K562 (cell line): ENCODE measurements at regions not wholly inside any gene's neighbourhood (a gene's known extent, or its start where the extent isn't known, plus 50 kb on each side); places are given as distances from the start of the nearest gene placed in this dataset.

Experiments
- HBP1 ChIP-seq: fragments of 450-650 bp; formaldehyde crosslinking; IDR thresholded peaks from 2 replicates; pipeline ENCODE4 v1.4.0; 2022; ENCODE audit warnings: missing genetic modification characterization
- HDAC6 ChIP-seq: IDR thresholded peaks from 2 replicates; pipeline ENCODE4 v1.6.1; 2012; ENCODE audit warnings: low read depth, mild to moderate bottlenecking, control low read depth, inconsistent platforms, low read length, moderate library complexity
- HNRNPUL1 ChIP-seq: fragments of 200-400 bp; formaldehyde crosslinking; IDR thresholded peaks from 2 replicates; pipeline ENCODE4 v1.6.1; 2017; ENCODE audit warnings: low read length
- LCOR ChIP-seq: sonication (generic); formaldehyde crosslinking; IDR thresholded peaks from 2 replicates; pipeline ENCODE4 v1.8.0; 2022; ENCODE audit warnings: mild to moderate bottlenecking, missing genetic modification reagents
- MAFK ChIP-seq: IDR thresholded peaks from 2 replicates; pipeline ENCODE4 v1.6.1; 2011; ENCODE audit warnings: low read length, improper control_type of control experiment
- MEIS2 ChIP-seq: fragments of 450-650 bp; IDR thresholded peaks from 2 replicates; pipeline ENCODE4 v1.6.1; 2014; ENCODE audit warnings: mild to moderate bottlenecking; ENCODE audit not compliant: partially characterized antibody
- NR4A1 ChIP-seq, 2 experiments: fragments of 250-450 bp in 1 of 2; fragments of 450-650 bp in 1 of 2; sonication (Bioruptor Pico) in 1 of 2; IDR thresholded peaks; 2 replicates each; pipeline versions ENCODE4 v1.4.0 to v1.6.1; 2016 to 2020; ENCODE audit warnings: mild to moderate bottlenecking in 2 of 2, missing compliant biosample characterization in 1 of 2, missing genetic modification characterization in 1 of 2, moderate library complexity in 1 of 2
- TRIM24 ChIP-seq, 2 experiments: fragments of 450-650 bp; IDR thresholded peaks; 2 replicates each; pipeline ENCODE4 v1.6.1; 2016
- TF ChIP-seq, protein P1 (sequence below): fragments of 450-650 bp; IDR thresholded peaks from 2 replicates; pipeline ENCODE4 v1.6.1; 2017; ENCODE audit warnings: antibody characterized with exemption, mild to moderate bottlenecking
- TF ChIP-seq, protein P2 (sequence below): sonication (generic); formaldehyde crosslinking; IDR thresholded peaks from 2 replicates; pipeline ENCODE4 v1.5.0; 2020; ENCODE audit warnings: missing genetic modification reagents

- TF ChIP-seq HBP1 (CRISPR knock-in tag) (no peak), HDAC6 (no peak), HNRNPUL1 (no peak), NR4A1 (CRISPR knock-in tag; IDR thresholded peaks at IDR 0.05) (no peak), NR4A1 (tag; IDR thresholded peaks at IDR 0.05) (no peak), LCOR (CRISPR knock-in tag) (no peak), MAFK (no peak), MEIS2 (peak; percentile 94), TRIM24 (IDR thresholded peaks at IDR 0.05) (peak; percentile 66 to 73; a peak in 3 of 4 replicates)
- TF ChIP-seq, protein P1, sequence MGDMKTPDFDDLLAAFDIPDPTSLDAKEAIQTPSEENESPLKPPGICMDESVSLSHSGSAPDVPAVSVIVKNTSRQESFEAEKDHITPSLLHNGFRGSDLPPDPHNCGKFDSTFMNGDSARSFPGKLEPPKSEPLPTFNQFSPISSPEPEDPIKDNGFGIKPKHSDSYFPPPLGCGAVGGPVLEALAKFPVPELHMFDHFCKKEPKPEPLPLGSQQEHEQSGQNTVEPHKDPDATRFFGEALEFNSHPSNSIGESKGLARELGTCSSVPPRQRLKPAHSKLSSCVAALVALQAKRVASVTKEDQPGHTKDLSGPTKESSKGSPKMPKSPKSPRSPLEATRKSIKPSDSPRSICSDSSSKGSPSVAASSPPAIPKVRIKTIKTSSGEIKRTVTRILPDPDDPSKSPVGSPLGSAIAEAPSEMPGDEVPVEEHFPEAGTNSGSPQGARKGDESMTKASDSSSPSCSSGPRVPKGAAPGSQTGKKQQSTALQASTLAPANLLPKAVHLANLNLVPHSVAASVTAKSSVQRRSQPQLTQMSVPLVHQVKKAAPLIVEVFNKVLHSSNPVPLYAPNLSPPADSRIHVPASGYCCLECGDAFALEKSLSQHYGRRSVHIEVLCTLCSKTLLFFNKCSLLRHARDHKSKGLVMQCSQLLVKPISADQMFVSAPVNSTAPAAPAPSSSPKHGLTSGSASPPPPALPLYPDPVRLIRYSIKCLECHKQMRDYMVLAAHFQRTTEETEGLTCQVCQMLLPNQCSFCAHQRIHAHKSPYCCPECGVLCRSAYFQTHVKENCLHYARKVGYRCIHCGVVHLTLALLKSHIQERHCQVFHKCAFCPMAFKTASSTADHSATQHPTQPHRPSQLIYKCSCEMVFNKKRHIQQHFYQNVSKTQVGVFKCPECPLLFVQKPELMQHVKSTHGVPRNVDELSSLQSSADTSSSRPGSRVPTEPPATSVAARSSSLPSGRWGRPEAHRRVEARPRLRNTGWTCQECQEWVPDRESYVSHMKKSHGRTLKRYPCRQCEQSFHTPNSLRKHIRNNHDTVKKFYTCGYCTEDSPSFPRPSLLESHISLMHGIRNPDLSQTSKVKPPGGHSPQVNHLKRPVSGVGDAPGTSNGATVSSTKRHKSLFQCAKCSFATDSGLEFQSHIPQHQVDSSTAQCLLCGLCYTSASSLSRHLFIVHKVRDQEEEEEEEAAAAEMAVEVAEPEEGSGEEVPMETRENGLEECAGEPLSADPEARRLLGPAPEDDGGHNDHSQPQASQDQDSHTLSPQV = no peak
- TF ChIP-seq, protein P2, sequence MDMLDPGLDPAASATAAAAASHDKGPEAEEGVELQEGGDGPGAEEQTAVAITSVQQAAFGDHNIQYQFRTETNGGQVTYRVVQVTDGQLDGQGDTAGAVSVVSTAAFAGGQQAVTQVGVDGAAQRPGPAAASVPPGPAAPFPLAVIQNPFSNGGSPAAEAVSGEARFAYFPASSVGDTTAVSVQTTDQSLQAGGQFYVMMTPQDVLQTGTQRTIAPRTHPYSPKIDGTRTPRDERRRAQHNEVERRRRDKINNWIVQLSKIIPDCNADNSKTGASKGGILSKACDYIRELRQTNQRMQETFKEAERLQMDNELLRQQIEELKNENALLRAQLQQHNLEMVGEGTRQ = no peak
- TF ChIP-seq, all 486 proteins: peak for 90
These were observed 704.1 kb upstream of the SGO1 start (continued) for GRCh38 chr3:20890111-20890519.
